ENCODE measurements at regions not wholly inside any gene's neighbourhood (a gene's known extent, or its start where the extent isn't known, plus 50 kb on each side); places are given as distances from the start of the nearest gene placed in this dataset.

- no peak for TF ChIP-seq POLR2A (IDR thresholded peaks at IDR 0.05; ENCODE audit: low read depth, low read length)
- TF ChIP-seq POU2F2 (IDR thresholded peaks at IDR 0.05; ENCODE audit: low read depth, low read length): no peak
- TF ChIP-seq SPI1 (IDR thresholded peaks at IDR 0.05; ENCODE audit: low read depth, low read length): no peak
- no peak for TF ChIP-seq POLR2AphosphoS5 (IDR thresholded peaks at IDR 0.05; ENCODE audit: low read depth, low read length)
- no peak for TF ChIP-seq TAF1 (IDR thresholded peaks at IDR 0.05; ENCODE audit: low read depth, low read length)
These were observed 544.5 kb downstream of the MFSD1 start for GRCh38 chr3:159346271-159346903.
